HFF-Myc (cell line): ENCODE measurements at regions not wholly inside any gene's neighbourhood (a gene's known extent, or its start where the extent isn't known, plus 50 kb on each side); places are given as distances from the start of the nearest gene placed in this dataset.
"Not testable (repeated sequence)": the region's sequence is repeated elsewhere in the genome, so short reads cannot be mapped to it uniquely, and the experiment has no call there.

Experiments used
- DNase-seq: peaks from one replicate; pipeline ENCODE4 v3.0.0-alpha.2; 2011; ENCODE audit warnings: low read depth; ENCODE audit errors: extremely low read depth
- H3K4me3 ChIP-seq: replicated peaks from 2 replicates; pipeline ENCODE4 v1.5.1; 2011; ENCODE audit warnings: low read depth, mild to moderate bottlenecking, control low read depth, low read length
- TF ChIP-seq, protein P1 (sequence below): IDR thresholded peaks from 2 replicates; pipeline ENCODE4 v1.5.1; 2012; ENCODE audit warnings: mild to moderate bottlenecking, low read depth, low read length, control low read depth; ENCODE audit errors: missing control alignments

GRCh38 chr3:34511891-34512290 is 713.5 kb downstream of the PDCD6IP start:
- no peak for DNase-seq
- TF ChIP-seq, protein P1, sequence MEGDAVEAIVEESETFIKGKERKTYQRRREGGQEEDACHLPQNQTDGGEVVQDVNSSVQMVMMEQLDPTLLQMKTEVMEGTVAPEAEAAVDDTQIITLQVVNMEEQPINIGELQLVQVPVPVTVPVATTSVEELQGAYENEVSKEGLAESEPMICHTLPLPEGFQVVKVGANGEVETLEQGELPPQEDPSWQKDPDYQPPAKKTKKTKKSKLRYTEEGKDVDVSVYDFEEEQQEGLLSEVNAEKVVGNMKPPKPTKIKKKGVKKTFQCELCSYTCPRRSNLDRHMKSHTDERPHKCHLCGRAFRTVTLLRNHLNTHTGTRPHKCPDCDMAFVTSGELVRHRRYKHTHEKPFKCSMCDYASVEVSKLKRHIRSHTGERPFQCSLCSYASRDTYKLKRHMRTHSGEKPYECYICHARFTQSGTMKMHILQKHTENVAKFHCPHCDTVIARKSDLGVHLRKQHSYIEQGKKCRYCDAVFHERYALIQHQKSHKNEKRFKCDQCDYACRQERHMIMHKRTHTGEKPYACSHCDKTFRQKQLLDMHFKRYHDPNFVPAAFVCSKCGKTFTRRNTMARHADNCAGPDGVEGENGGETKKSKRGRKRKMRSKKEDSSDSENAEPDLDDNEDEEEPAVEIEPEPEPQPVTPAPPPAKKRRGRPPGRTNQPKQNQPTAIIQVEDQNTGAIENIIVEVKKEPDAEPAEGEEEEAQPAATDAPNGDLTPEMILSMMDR, result no peak
- no peak overlapping the region for H3K4me3 ChIP-seq

DNA sequence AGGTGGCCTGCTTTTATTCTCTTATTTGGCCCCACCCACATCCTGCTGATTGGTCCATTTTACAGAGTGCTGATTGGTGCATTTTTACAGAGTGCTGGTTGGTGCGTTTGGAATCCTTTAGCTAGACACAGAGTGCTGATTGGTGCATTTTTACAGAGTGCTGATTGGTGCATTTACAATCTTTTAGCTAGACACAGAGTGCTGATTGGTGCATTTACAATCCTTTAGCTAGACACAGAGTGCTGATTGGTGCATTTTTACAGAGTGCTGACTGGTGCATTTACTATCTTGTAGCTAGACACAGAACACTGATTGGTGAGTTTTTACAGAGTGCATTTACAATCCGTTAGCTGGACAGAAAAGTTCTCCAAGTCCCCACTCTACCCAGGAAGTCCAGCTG is 720.6 kb downstream of the PDCD6IP start:
- DNase-seq, H3K4me3 ChIP-seq: not testable (repeated sequence)

DNA sequence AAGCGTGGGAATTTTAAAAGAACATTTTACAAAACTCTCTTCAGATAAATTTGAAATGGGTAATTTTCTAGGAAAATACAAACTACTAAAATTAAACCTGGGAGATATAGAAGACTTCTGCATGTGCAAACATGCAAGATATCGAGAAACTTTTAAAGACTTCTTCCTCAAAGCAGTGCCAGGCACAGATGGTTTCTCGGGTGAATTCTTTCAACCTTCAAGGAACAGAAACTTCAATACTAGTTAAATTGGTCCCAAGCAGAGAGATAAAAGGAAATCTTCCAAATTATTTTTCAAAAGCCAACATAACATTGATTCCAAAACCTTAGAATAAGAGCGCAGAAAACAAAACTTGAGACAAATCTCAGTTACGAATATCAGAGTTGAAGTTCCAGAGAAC is 732.7 kb downstream of the PDCD6IP start:
- no peak overlapping the region for H3K4me3 ChIP-seq
- DNase-seq, result no peak
- TF ChIP-seq, protein P1, result no peak

DNA sequence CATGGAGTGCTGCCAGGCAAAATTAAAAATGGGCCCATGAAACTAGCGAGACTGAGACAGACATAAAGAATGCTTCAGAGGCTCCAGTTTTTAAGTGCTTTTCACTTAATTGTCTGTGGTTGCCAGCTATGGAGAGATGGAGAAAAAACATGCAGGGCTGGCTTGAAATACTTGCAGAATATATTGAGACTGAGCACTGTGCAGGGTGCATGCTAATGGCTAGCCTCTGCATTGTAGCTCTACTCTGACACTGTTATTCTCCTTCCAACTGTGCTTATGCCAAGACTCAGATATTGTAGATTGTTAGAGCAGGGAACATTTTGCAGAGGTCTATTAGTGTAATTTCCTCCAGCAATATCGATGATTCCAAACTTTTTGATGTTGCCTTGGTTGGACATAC is 735.0 kb downstream of the PDCD6IP start:
- TF ChIP-seq, protein P1, result no peak
- DNase-seq, result no peak

DNA sequence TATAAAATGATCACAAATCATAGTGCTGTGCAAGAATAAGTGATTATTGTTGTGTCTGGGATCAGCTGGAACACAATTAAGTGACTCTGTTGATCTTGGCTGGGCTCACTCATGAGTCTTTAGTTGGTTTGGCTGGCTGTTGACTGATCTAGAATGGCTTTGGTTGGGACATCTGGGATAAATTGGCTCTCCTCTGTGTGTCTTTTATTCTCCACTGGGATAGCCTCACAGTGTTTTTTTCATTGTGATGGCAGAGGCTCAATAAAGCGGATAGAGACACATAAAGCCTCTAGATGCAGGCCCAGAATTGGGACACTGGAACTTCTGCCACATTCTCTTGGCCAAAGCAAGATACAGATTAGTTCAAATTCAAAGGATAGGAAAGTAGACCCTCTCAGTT is 735.6 kb downstream of the PDCD6IP start:
- TF ChIP-seq, protein P1, result no peak
- no peak overlapping the region for H3K4me3 ChIP-seq
- DNase-seq, result no peak

More for the DNA sequence above, 735.0 kb downstream of the PDCD6IP start:
- H3K4me3 ChIP-seq, result no peak overlapping the region

DNA sequence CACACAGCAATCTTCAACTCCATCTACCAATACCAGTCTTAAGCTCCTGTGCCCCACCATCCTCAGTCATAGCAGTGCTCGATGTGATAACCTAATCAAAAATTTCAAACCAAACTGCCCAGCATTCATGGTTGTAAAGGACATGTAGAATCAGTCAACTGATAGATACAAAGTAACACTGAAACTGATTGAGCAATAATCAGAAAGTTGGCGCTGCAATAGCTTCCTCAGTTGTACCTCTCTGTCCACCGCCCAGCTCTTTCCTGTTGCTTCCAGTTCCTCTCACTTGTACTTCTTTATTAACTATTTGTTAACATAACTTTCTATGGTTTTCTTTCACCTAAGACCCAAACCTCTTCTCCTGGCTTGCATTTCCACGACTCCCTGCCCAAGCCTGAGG is 745.7 kb downstream of the PDCD6IP start:
- TF ChIP-seq, protein P1, result no peak
- no peak for DNase-seq
- H3K4me3 ChIP-seq, result no peak overlapping the region

GRCh38 chr3:34547297-34547920 is 749.0 kb downstream of the PDCD6IP start:
- no peak overlapping the region for H3K4me3 ChIP-seq
- DNase-seq, result no peak
- TF ChIP-seq, protein P1, result no peak
